ENCODE measurements at regions not wholly inside any gene's neighbourhood (a gene's known extent, or its start where the extent isn't known, plus 50 kb on each side); places are given as distances from the start of the nearest gene placed in this dataset.

- Mint-ChIP-seq H3K27me3 (ENCODE audit: low read depth) (no peaks in the 10 kb centered on the region), H3K36me3 (ENCODE audit: low read depth) (no peaks in the 10 kb centered on the region), H3K9me3 (ENCODE audit: insufficient read depth) (peaks cover 9% of the 10 kb centered on the region), H3K4me1 (ENCODE audit: low read depth) (no peaks in the 10 kb centered on the region), H3K4me3 (no peak overlapping the region), H3K27ac (no peak overlapping the region)
- ChIA-PET POLR2A (no interaction called here), CTCF (no interaction called here)
- no peak for DNase-seq
- ATAC-seq, result no peak
These were observed 858.9 kb downstream of the GALR1 start for GRCh38 chr18:78108554-78108953.

- Mint-ChIP-seq H3K27me3 (ENCODE audit: low read depth) (no peaks in the 10 kb centered on the region), H3K4me3 (no peak overlapping the region), H3K36me3 (ENCODE audit: low read depth) (no peaks in the 10 kb centered on the region), H3K27ac (no peak overlapping the region), H3K9me3 (ENCODE audit: insufficient read depth) (no peaks in the 10 kb centered on the region), H3K4me1 (ENCODE audit: low read depth) (no peaks in the 10 kb centered on the region)
- DNase-seq (no peak), ATAC-seq (no peak)
- ChIA-PET POLR2A (no interaction called here), CTCF (no interaction called here)
These were observed 863.7 kb downstream of the GALR1 start for GRCh38 chr18:78113136-78113939.

- no peak for DNase-seq
- ChIA-PET CTCF (no interaction called here), POLR2A (no interaction called here)
- no peak overlapping the region for H3K27ac Mint-ChIP-seq
- no peak overlapping the region for H3K4me3 Mint-ChIP-seq
- ATAC-seq, result no peak
- no peaks in the 10 kb centered on the region for H3K36me3 Mint-ChIP-seq (ENCODE audit: low read depth)
- no peaks in the 10 kb centered on the region for H3K27me3 Mint-ChIP-seq (ENCODE audit: low read depth)
- no peaks in the 10 kb centered on the region for H3K4me1 Mint-ChIP-seq (ENCODE audit: low read depth)
- H3K9me3 Mint-ChIP-seq (ENCODE audit: insufficient read depth), result no peaks in the 10 kb centered on the region
These were observed 864.2 kb downstream of the GALR1 start for GRCh38 chr18:78113940-78114251.

- POLR2A ChIA-PET, result no interaction called here
- no peak for ATAC-seq
- no peaks in the 10 kb centered on the region for H3K27me3 Mint-ChIP-seq (ENCODE audit: low read depth)
These were observed 863.6 kb upstream of the SALL3 start for GRCh38 chr18:78115896-78116561.

GRCh38 chr18:78123144-78123909 is 856.3 kb upstream of the SALL3 start:
- DNase-seq (no peak), ATAC-seq (no peak)
- POLR2A ChIA-PET, result no interaction called here
- no peaks in the 10 kb centered on the region for H3K4me1 Mint-ChIP-seq (ENCODE audit: low read depth)
- H3K27me3 Mint-ChIP-seq (ENCODE audit: low read depth), result no peaks in the 10 kb centered on the region
- H3K27ac Mint-ChIP-seq, result no peak overlapping the region
- no peak overlapping the region for H3K4me3 Mint-ChIP-seq
- CTCF ChIA-PET, result no interaction called here
- no peaks in the 10 kb centered on the region for H3K36me3 Mint-ChIP-seq (ENCODE audit: low read depth)
- H3K9me3 Mint-ChIP-seq (ENCODE audit: insufficient read depth), result peaks cover 7% of the 10 kb centered on the region

More at GRCh38 chr18:78115896-78116561, 863.6 kb upstream of the SALL3 start:
- Mint-ChIP-seq H3K4me1 (ENCODE audit: low read depth) (no peaks in the 10 kb centered on the region), H3K36me3 (ENCODE audit: low read depth) (no peaks in the 10 kb centered on the region), H3K27ac (no peak overlapping the region), H3K4me3 (no peak overlapping the region), H3K9me3 (ENCODE audit: insufficient read depth) (no peaks in the 10 kb centered on the region)
- CTCF ChIA-PET, result no interaction called here
- no peak for DNase-seq

GRCh38 chr18:78123926-78124797 is 855.5 kb upstream of the SALL3 start:
- CTCF ChIA-PET, result no interaction called here
- DNase-seq (no peak), ATAC-seq (no peak)
- POLR2A ChIA-PET, result no interaction called here
- no peaks in the 10 kb centered on the region for H3K36me3 Mint-ChIP-seq (ENCODE audit: low read depth)
- no peaks in the 10 kb centered on the region for H3K4me1 Mint-ChIP-seq (ENCODE audit: low read depth)
- H3K4me3 Mint-ChIP-seq, result no peak overlapping the region
- no peaks in the 10 kb centered on the region for H3K27me3 Mint-ChIP-seq (ENCODE audit: low read depth)
- no peak overlapping the region for H3K27ac Mint-ChIP-seq
- peaks cover 7% of the 10 kb centered on the region for H3K9me3 Mint-ChIP-seq (ENCODE audit: insufficient read depth)

GRCh38 chr18:78125206-78125896 is 854.3 kb upstream of the SALL3 start:
- no peaks in the 10 kb centered on the region for H3K4me1 Mint-ChIP-seq (ENCODE audit: low read depth)
- POLR2A ChIA-PET, result no interaction called here
- no peak overlapping the region for H3K4me3 Mint-ChIP-seq
- peaks cover 7% of the 10 kb centered on the region for H3K9me3 Mint-ChIP-seq (ENCODE audit: insufficient read depth)
- ATAC-seq, result no peak
- no peaks in the 10 kb centered on the region for H3K36me3 Mint-ChIP-seq (ENCODE audit: low read depth)
- H3K27me3 Mint-ChIP-seq (ENCODE audit: low read depth), result no peaks in the 10 kb centered on the region
- no peak overlapping the region for H3K27ac Mint-ChIP-seq
- CTCF ChIA-PET, result no interaction called here
- no peak for DNase-seq

GRCh38 chr18:78126106-78126505 is 853.5 kb upstream of the SALL3 start:
- CTCF ChIA-PET, result no interaction called here
- no peak overlapping the region for H3K27ac Mint-ChIP-seq
- POLR2A ChIA-PET, result no interaction called here
- no peak overlapping the region for H3K4me3 Mint-ChIP-seq
- no peaks in the 10 kb centered on the region for H3K4me1 Mint-ChIP-seq (ENCODE audit: low read depth)
- DNase-seq, result no peak
- H3K36me3 Mint-ChIP-seq (ENCODE audit: low read depth), result no peaks in the 10 kb centered on the region
- H3K9me3 Mint-ChIP-seq (ENCODE audit: insufficient read depth), result peaks cover 7% of the 10 kb centered on the region
- H3K27me3 Mint-ChIP-seq (ENCODE audit: low read depth), result no peaks in the 10 kb centered on the region
- ATAC-seq, result no peak

- Mint-ChIP-seq H3K27ac (no peak overlapping the region), H3K4me3 (no peak overlapping the region), H3K27me3 (ENCODE audit: low read depth) (no peaks in the 10 kb centered on the region), H3K4me1 (ENCODE audit: low read depth) (no peaks in the 10 kb centered on the region), H3K36me3 (ENCODE audit: low read depth) (no peaks in the 10 kb centered on the region), H3K9me3 (ENCODE audit: insufficient read depth) (peaks cover 7% of the 10 kb centered on the region)
- no peak for ATAC-seq
- CTCF ChIA-PET, result no interaction called here
- DNase-seq, result no peak
- POLR2A ChIA-PET, result no interaction called here
These were observed 853.1 kb upstream of the SALL3 start for GRCh38 chr18:78126536-78126935.

- ChIA-PET POLR2A (no interaction called here), CTCF (no interaction called here)
- ATAC-seq (no peak), DNase-seq (no peak)
- Mint-ChIP-seq H3K4me1 (ENCODE audit: low read depth) (no peaks in the 10 kb centered on the region), H3K27me3 (ENCODE audit: low read depth) (no peaks in the 10 kb centered on the region), H3K36me3 (ENCODE audit: low read depth) (no peaks in the 10 kb centered on the region), H3K4me3 (no peak overlapping the region), H3K9me3 (ENCODE audit: insufficient read depth) (peaks cover 7% of the 10 kb centered on the region), H3K27ac (no peak overlapping the region)
These were observed 852.6 kb upstream of the SALL3 start for GRCh38 chr18:78127041-78127440.

GRCh38 chr18:78128004-78128403 is 851.6 kb upstream of the SALL3 start:
- Mint-ChIP-seq H3K9me3 (ENCODE audit: insufficient read depth) (peaks cover 7% of the 10 kb centered on the region), H3K27ac (no peak overlapping the region), H3K4me1 (ENCODE audit: low read depth) (no peaks in the 10 kb centered on the region), H3K4me3 (no peak overlapping the region), H3K27me3 (ENCODE audit: low read depth) (no peaks in the 10 kb centered on the region), H3K36me3 (ENCODE audit: low read depth) (no peaks in the 10 kb centered on the region)
- no peak for DNase-seq
- ChIA-PET POLR2A (no interaction called here), CTCF (no interaction called here)
- no peak for ATAC-seq

Data from activated CD8-positive, alpha-beta T cell treated with anti-CD3 and anti-CD28 coated beads, Interleukin-2, amount 10 ng/mL, durations not matched to agents 7 days and 5 days (primary cell).